Endothelial cell of umbilical vein (primary cell): ENCODE measurements at regions not wholly inside any gene's neighbourhood (a gene's known extent, or its start where the extent isn't known, plus 50 kb on each side); places are given as distances from the start of the nearest gene placed in this dataset.
A peak's percentile ranks its signal among the peaks of the same experiment; 100 is the strongest.

ENCODE experiments used
- BruUV-seq: library from RNA; stranded (reverse); fragments of 400-500 nt; replicated peaks from 2 replicates; lab custom pipeline; 2021; lab: Mats Ljungman, UMichigan
- CTCF ChIA-PET: fragments of 300-600, 350-600 bp; sonication (Branson Sonifier 250); formaldehyde crosslinking; loops from one replicate; lab custom pipeline; 2021; ENCODE audit warnings: antibody characterized with exemption, inconsistent platforms; lab: Charles Lee
- POLR2A ChIA-PET: fragments of 300-600, 350-600 bp; sonication (Branson Sonifier 250); formaldehyde crosslinking; loops from one replicate; lab custom pipeline; 2021; ENCODE audit warnings: antibody characterized with exemption, inconsistent platforms; lab: Charles Lee
- DNase-seq: peaks from one replicate; pipeline ENCODE4 v3.0.0-alpha.2; 2011; ENCODE audit warnings: low read depth, low spot score
- FAIRE-seq: peaks from 2 replicates; lab custom pipeline; 2011; peaks lifted over from hg19 to GRCh38; lab: Jason Lieb, UNC
- H2AFZ ChIP-seq: 2 replicates; pipeline ENCODE4 v1.6.0; 2012; ENCODE audit warnings: low read depth, low read length, control low read depth, inconsistent platforms
- H3K27ac ChIP-seq: 2 replicates; pipeline ENCODE4 v1.5.1; 2011; ENCODE audit warnings: low read depth, mild to moderate bottlenecking, control low read depth, low read length, moderate library complexity; ENCODE audit not compliant: insufficient read depth
- H3K27me3 ChIP-seq, 2 experiments: 2 replicates each; pipeline versions ENCODE4 v1.6.0 to v1.6.1; 2011; ENCODE audit warnings: low read length in 2 of 2, mixed read lengths in 1 of 2; ENCODE audit not compliant: control insufficient read depth in 2 of 2, insufficient read depth in 2 of 2
- H3K36me3 ChIP-seq, 2 experiments: 2 replicates in 1 of 2; 3 replicates in 1 of 2; pipeline ENCODE4 v1.5.1; 2011; ENCODE audit warnings: low read length in 2 of 2, mild to moderate bottlenecking in 1 of 2, moderate library complexity in 1 of 2; ENCODE audit not compliant: control insufficient read depth in 2 of 2, insufficient read depth in 2 of 2; ENCODE audit errors: extremely low read depth in 1 of 2
- H3K4me1 ChIP-seq: 3 replicates; pipeline ENCODE4 v1.5.1; 2011; ENCODE audit warnings: mild to moderate bottlenecking, low read length; ENCODE audit not compliant: control insufficient read depth, insufficient read depth; ENCODE audit errors: extremely low read depth
- H3K4me2 ChIP-seq: 2 replicates; pipeline ENCODE4 v1.6.1; 2011; ENCODE audit warnings: low read length, control low read depth, mixed read lengths; ENCODE audit not compliant: insufficient read depth
- H3K4me3 ChIP-seq, 3 experiments: fragments of 200-600 bp in 1 of 3; sonication (generic), shearing (Covaris generic) in 1 of 3; replicated peaks in 1 of 3; 2 replicates each; pipeline ENCODE4 v1.5.1; 2011 to 2016; ENCODE audit warnings: control low read depth in 3 of 3, low read length in 3 of 3, mild to moderate bottlenecking in 2 of 3, inconsistent platforms in 1 of 3, low read depth in 1 of 3, moderate library complexity in 1 of 3; ENCODE audit not compliant: insufficient read depth in 1 of 3
- H3K79me2 ChIP-seq: 2 replicates; pipeline ENCODE4 v1.6.0; 2012; ENCODE audit warnings: low read length, inconsistent platforms; ENCODE audit not compliant: control insufficient read depth, insufficient read depth
- H3K9ac ChIP-seq: replicated peaks from 2 replicates; pipeline ENCODE3; 2011; ENCODE audit warnings: low read length, control low read depth; ENCODE audit not compliant: insufficient read depth; ENCODE audit errors: extremely low read depth
- H3K9me1 ChIP-seq: replicated peaks from 3 replicates; pipeline ENCODE4 v1.6.0; 2011; ENCODE audit warnings: mild to moderate bottlenecking, low read length; ENCODE audit not compliant: control insufficient read depth, insufficient read depth; ENCODE audit errors: extremely low read depth
- H3K9me3 ChIP-seq: replicated peaks from 2 replicates; pipeline ENCODE4 v1.5.1; 2012; ENCODE audit warnings: low read length, inconsistent platforms; ENCODE audit not compliant: control insufficient read depth, insufficient read depth
- H4K20me1 ChIP-seq: replicated peaks from 2 replicates; pipeline ENCODE3; 2011; ENCODE audit warnings: mild to moderate bottlenecking, low read length; ENCODE audit not compliant: control insufficient read depth, insufficient read depth; ENCODE audit errors: extremely low read depth
- CTCF ChIP-seq, 2 donors: IDR thresholded peaks; 1 replicate in 1 of 2; 2 replicates in 1 of 2; pipeline ENCODE4 v1.5.1; 2011; ENCODE audit warnings: low read length in 2 of 2, mild to moderate bottlenecking in 2 of 2, moderate library complexity in 2 of 2, control low read depth in 1 of 2, inconsistent platforms in 1 of 2, low read depth in 1 of 2; ENCODE audit not compliant: insufficient read depth in 1 of 2; ENCODE audit errors: extremely low read depth in 1 of 2
- FOS ChIP-seq: IDR thresholded peaks from 2 replicates; pipeline ENCODE4 v1.6.1; 2011; ENCODE audit warnings: mild to moderate bottlenecking, low read length, moderate library complexity, borderline replicate concordance; ENCODE audit not compliant: insufficient read depth
- MYC ChIP-seq: IDR thresholded peaks from one replicate; pipeline ENCODE4 v1.6.1; 2011; ENCODE audit warnings: mild to moderate bottlenecking, low read depth, low read length
- POLR2A ChIP-seq: IDR thresholded peaks from 2 replicates; pipeline ENCODE4 v1.6.1; 2012; ENCODE audit warnings: low read depth, mild to moderate bottlenecking, control low read depth, low read length
- POLR2AphosphoS5 ChIP-seq: IDR thresholded peaks from 2 replicates; pipeline ENCODE4 v1.6.1; 2012; ENCODE audit warnings: low read depth, mild to moderate bottlenecking, control low read depth, low read length, moderate library complexity; ENCODE audit not compliant: insufficient read depth
- dilution Hi-C: fragments of 300-500 bp; cut with MboI; formaldehyde crosslinking; loops from one replicate; pipeline ENCODE4 v1.15.0; 2019; ENCODE audit warnings: low sequenced_read_pairs; ENCODE audit not compliant: extremely low pct_ligation_motif_present
- intact Hi-C: fragments of 100-400 bp; cut with micrococcal nuclease; formaldehyde crosslinking; loops from one replicate; pipeline ENCODE4 v1.10.0; 2022

DNA sequence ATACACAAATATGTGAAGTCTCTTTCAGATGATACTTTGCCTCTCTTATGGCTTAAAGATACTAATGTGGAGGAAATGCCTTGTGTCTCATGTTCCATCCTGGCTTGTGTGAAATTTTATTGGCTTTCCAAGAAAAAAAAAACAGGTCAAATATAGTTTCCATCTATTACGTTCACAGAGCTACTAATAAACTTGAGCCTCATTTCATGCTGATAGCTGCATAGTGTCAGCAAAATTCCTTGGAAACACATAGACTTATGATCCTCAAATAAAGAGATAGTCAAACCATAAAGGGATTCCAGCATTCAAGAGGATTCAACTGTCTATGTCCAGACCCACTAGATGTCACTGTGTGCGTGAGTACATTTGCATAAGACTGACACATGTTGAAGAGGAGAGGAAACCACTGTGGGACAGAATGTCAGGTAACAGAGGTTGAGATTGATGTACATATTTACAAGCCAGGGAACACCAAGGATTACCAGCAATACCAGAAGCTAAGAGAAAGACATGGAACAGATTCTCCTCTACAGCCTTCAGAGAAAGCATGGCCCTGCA, 266.6 kb downstream of the COL12A1 start:
- no TSS peak for BruUV-seq
- peak; percentile 22 for DNase-seq
- POLR2A ChIA-PET: no interaction called here

More for the DNA sequence above, 266.6 kb downstream of the COL12A1 start:
- Histone ChIP-seq H3K27me3 (no peaks in the 10 kb centered on the region), H3K4me3 (no peak overlapping the region), H4K20me1 (no peaks in the 10 kb centered on the region), H3K36me3 (no peaks in the 10 kb centered on the region), H3K9me3 (no peaks in the 10 kb centered on the region), H2AFZ (no peak overlapping the region), H3K79me2 (no peaks in the 10 kb centered on the region), H3K9me1 (no peaks in the 10 kb centered on the region), H3K27ac (no peak overlapping the region), H3K9ac (no peak overlapping the region), H3K4me1 (peaks cover 4% of the 10 kb centered on the region), H3K4me2 (no peak overlapping the region)
- TF ChIP-seq FOS (no peak), POLR2AphosphoS5 (no peak), POLR2A (no peak), MYC (no peak), CTCF (IDR thresholded peaks at IDR 0.05; ENCODE audit: extremely low read depth in 1 of 2, insufficient read depth in 1 of 2, low read depth in 1 of 2, low read length in 2 of 2) (no peak)
- intact Hi-C loops (no loop called here), dilution Hi-C loops (no loop called here)
- CTCF ChIA-PET: interaction anchor here (0.9 to 1.3 kb wide), 2 partner anchors 263 to 270 kb away, joined by 4 read pairs; no protein-coding TSS in a partner anchor
- FAIRE-seq: no peak
